Lower leg skin (tissue), 3 donors: ENCODE measurements at regions not wholly inside any gene's neighbourhood (a gene's known extent, or its start where the extent isn't known, plus 50 kb on each side); places are given as distances from the start of the nearest gene placed in this dataset.
"Not testable (repeated sequence)": the region's sequence is repeated elsewhere in the genome, so short reads cannot be mapped to it uniquely, and the experiment has no call there.

Source experiments
- DNase-seq, 2 donors: peaks; one replicate each; pipeline ENCODE4 v3.0.0-alpha.2; 2019; ENCODE audit warnings: low spot score in 2 of 2
- H3K4me3 ChIP-seq: fragments of 200-600 bp; sonication (generic); 2 replicates; pipeline ENCODE4 v1.5.1; 2017; ENCODE audit warnings: mild to moderate bottlenecking, low read depth; ENCODE audit not compliant: poor library complexity, severe bottlenecking
- WGBS, 2 donors: methylation state at CpG; one replicate each; pipeline ENCODE4 v1.1.5; 2018; 5-methylcytosine and 5-hydroxymethylcytosine counted together
- intact Hi-C: fragments of 100-400 bp; cut with DNase I; formaldehyde crosslinking; loops from one replicate; pipeline ENCODE4 v1.15.0; 2023; ENCODE audit warnings: low total_unique reads

- 59 to 60% methylated on average over 2 of the region's 2 CpGs for WGBS, 2 donors
- H3K4me3 ChIP-seq, DNase-seq, intact Hi-C loops: not testable (repeated sequence)
Measured at GRCh38 chr2:111496176-111496575, 375.5 kb downstream of the BCL2L11 start.

GRCh38 chr2:111496860-111497259 lies 376.1 kb downstream of the BCL2L11 start:
- H3K4me3 ChIP-seq, DNase-seq, intact Hi-C loops: not testable (repeated sequence)
- 62 to 68% methylated on average over 5 of the region's 5 CpGs for WGBS, 2 donors

- 42 to 76% methylated on average over 2 of the region's 2 CpGs for WGBS, 2 donors
- intact Hi-C loops, DNase-seq, H3K4me3 ChIP-seq: not testable (repeated sequence)
Measured at GRCh38 chr2:111497270-111497669, 376.6 kb downstream of the BCL2L11 start.

GRCh38 chr2:111500536-111501062 lies 379.9 kb downstream of the BCL2L11 start:
- DNase-seq, H3K4me3 ChIP-seq, intact Hi-C loops: not testable (repeated sequence)
- WGBS, 2 donors: 33 to 54% methylated on average over 2 of the region's 3 CpGs

GRCh38 chr2:111503844-111504570 lies 380.0 kb downstream of the ANAPC1 start:
- DNase-seq, H3K4me3 ChIP-seq, intact Hi-C loops: not testable (repeated sequence)
- WGBS, 2 donors: 0 to 55% methylated on average over 1 to 3 of the region's 5 CpGs

GRCh38 chr2:111504571-111504942 lies 379.4 kb downstream of the ANAPC1 start:
- H3K4me3 ChIP-seq, intact Hi-C loops, DNase-seq: not testable (repeated sequence)
- WGBS, 2 donors: 76 to 83% methylated on average over 1 of the region's 2 CpGs

- H3K4me3 ChIP-seq, DNase-seq, intact Hi-C loops: not testable (repeated sequence)
- 68 to 73% methylated on average over 4 of the region's 5 CpGs for WGBS, 2 donors
Measured at GRCh38 chr2:111505267-111505666, 378.7 kb downstream of the ANAPC1 start.

GRCh38 chr2:111506936-111507335 lies 377.1 kb downstream of the ANAPC1 start:
- WGBS, 2 donors: 68 to 100% methylated on average over 1 to 3 of the region's 5 CpGs
- intact Hi-C loops, DNase-seq, H3K4me3 ChIP-seq: not testable (repeated sequence)

GRCh38 chr2:111509225-111509869 lies 374.6 kb downstream of the ANAPC1 start:
- H3K4me3 ChIP-seq, intact Hi-C loops, DNase-seq: not testable (repeated sequence)
- WGBS, 2 donors: 74 to 81% methylated on average over 6 of the region's 6 CpGs

GRCh38 chr2:111510384-111510783 lies 373.6 kb downstream of the ANAPC1 start:
- H3K4me3 ChIP-seq, intact Hi-C loops, DNase-seq: not testable (repeated sequence)
- 93 to 97% methylated on average over 3 of the region's 6 CpGs for WGBS, 2 donors

GRCh38 chr2:111511062-111511461 lies 372.9 kb downstream of the ANAPC1 start:
- intact Hi-C loops, DNase-seq, H3K4me3 ChIP-seq: not testable (repeated sequence)
- 69 to 85% methylated on average over 3 of the region's 3 CpGs for WGBS, 2 donors

- H3K4me3 ChIP-seq, DNase-seq, intact Hi-C loops: not testable (repeated sequence)
- 27 to 34% methylated on average over 3 of the region's 3 CpGs for WGBS, 2 donors
Measured at GRCh38 chr2:111512378-111512777, 371.6 kb downstream of the ANAPC1 start.

- 92 to 98% methylated on average over 4 of the region's 4 CpGs for WGBS, 2 donors
- intact Hi-C loops, DNase-seq, H3K4me3 ChIP-seq: not testable (repeated sequence)
Measured at GRCh38 chr2:111514138-111514537, 369.9 kb downstream of the ANAPC1 start.

GRCh38 chr2:111517050-111517720 lies 366.8 kb downstream of the ANAPC1 start:
- 79 to 82% methylated on average over 1 of the region's 2 CpGs for WGBS, 2 donors
- H3K4me3 ChIP-seq, intact Hi-C loops, DNase-seq: not testable (repeated sequence)

- 75 to 76% methylated on average over 2 of the region's 2 CpGs for WGBS, 2 donors
- intact Hi-C loops, DNase-seq, H3K4me3 ChIP-seq: not testable (repeated sequence)
Measured at GRCh38 chr2:111517721-111518053, 366.3 kb downstream of the ANAPC1 start.
